ENCODE measurements at regions not wholly inside any gene's neighbourhood (a gene's known extent, or its start where the extent isn't known, plus 50 kb on each side); places are given as distances from the start of the nearest gene placed in this dataset.
A peak's percentile ranks its signal among the peaks of the same experiment; 100 is the strongest.

DNA sequence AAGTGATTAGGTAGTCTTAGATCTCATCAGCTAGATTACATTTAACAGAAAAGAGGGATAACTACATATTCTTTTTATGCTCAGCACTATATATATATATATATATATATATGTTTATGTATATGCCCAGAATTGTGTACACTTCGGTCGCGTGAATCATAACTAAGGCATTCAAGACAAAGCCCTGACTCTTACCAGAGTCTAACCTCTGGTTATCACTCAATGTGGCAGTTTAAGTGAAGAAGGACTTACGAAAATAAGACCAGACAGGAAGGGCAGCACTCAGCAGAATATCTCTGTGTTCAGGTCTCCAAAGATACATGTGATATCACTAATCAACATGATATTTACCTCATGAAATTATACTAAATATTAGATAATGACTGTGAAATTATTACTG, 1326.7 kb downstream of the MRPL39 start:
- Histone ChIP-seq H3K36me3 (no peaks in the 10 kb centered on the region), H3K27me3 (no peaks in the 10 kb centered on the region), H3K4me1 (no peaks in the 10 kb centered on the region), H3K9me3 (no peaks in the 10 kb centered on the region), H3K4me3 (no peak overlapping the region), H3K27ac (no peak overlapping the region)
- DNase-seq (no peak), ATAC-seq (ENCODE audit: low FRiP score in 2 of 2) (no peak)
- TF ChIP-seq, protein P1, sequence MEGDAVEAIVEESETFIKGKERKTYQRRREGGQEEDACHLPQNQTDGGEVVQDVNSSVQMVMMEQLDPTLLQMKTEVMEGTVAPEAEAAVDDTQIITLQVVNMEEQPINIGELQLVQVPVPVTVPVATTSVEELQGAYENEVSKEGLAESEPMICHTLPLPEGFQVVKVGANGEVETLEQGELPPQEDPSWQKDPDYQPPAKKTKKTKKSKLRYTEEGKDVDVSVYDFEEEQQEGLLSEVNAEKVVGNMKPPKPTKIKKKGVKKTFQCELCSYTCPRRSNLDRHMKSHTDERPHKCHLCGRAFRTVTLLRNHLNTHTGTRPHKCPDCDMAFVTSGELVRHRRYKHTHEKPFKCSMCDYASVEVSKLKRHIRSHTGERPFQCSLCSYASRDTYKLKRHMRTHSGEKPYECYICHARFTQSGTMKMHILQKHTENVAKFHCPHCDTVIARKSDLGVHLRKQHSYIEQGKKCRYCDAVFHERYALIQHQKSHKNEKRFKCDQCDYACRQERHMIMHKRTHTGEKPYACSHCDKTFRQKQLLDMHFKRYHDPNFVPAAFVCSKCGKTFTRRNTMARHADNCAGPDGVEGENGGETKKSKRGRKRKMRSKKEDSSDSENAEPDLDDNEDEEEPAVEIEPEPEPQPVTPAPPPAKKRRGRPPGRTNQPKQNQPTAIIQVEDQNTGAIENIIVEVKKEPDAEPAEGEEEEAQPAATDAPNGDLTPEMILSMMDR (IDR thresholded peaks at IDR 0.05) = no peak
- no peak for TF ChIP-seq EP300 (IDR thresholded peaks at IDR 0.05)
- TF ChIP-seq POLR2A (IDR thresholded peaks at IDR 0.05) = no peak
- TF ChIP-seq POLR2AphosphoS5 (IDR thresholded peaks at IDR 0.05) = no peak
- 70 to 72% methylated on average over 4 of the region's 4 CpGs for WGBS, 2 donors

DNA sequence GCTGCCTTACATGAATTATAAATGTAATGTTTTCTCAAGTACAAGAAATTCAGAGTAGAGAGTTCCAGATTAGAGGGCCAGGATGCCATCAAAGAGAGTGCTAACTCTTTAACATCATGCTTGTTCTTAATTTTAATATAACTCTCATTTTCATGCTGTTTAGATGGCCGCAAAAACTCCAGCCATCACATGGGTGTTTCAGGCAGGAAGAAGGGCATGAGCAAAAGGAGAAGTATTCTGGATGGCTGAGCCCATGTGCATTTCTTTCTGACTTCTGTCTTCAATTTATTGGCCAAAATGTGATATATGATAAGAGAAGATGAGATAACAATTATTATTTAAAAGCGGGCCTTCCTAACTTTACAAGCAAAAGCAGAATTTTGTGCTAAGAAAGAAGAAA, 1328.6 kb downstream of the MRPL39 start:
- no peaks in the 10 kb centered on the region for H3K36me3 ChIP-seq
- no peaks in the 10 kb centered on the region for H3K4me1 ChIP-seq
- TF ChIP-seq, protein P1 (IDR thresholded peaks at IDR 0.05) = no peak
- no peak for TF ChIP-seq EP300 (IDR thresholded peaks at IDR 0.05)
- 73 to 74% methylated on average over 2 of the region's 2 CpGs for WGBS, 2 donors
- no peak overlapping the region for H3K27ac ChIP-seq
- ATAC-seq (ENCODE audit: low FRiP score in 2 of 2) (no peak), DNase-seq (no peak)
- H3K4me3 ChIP-seq = no peak overlapping the region
- no peaks in the 10 kb centered on the region for H3K27me3 ChIP-seq
- H3K9me3 ChIP-seq = no peaks in the 10 kb centered on the region

DNA sequence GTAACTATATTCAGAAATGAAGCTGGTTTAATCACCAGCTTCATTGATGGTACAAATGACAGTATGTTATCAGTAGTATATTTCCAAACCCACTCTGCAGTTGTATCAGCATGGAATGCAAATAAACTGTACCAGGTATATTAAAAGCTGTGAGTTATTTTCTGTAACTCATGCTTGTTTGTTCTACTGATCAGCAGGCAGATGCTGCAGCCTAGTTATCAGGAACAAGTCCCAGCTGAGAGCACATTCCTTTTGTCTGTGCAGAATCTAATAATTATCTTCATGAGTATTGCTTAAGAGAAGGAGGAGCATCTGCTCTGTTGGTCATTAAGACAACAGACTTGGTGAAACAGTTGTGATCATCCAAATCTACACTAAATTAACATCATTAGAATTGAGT, 1331.1 kb downstream of the MRPL39 start:
- DNase-seq (no peak), ATAC-seq (ENCODE audit: low FRiP score in 2 of 2) (no peak)
- no peak for TF ChIP-seq POLR2AphosphoS5 (IDR thresholded peaks at IDR 0.05)
- no peak for TF ChIP-seq POLR2A (IDR thresholded peaks at IDR 0.05)
- no peak for TF ChIP-seq EP300 (IDR thresholded peaks at IDR 0.05)
- TF ChIP-seq, protein P1 (IDR thresholded peaks at IDR 0.05) = no peak
- Histone ChIP-seq H3K36me3 (no peaks in the 10 kb centered on the region), H3K4me3 (no peak overlapping the region), H3K27ac (no peak overlapping the region), H3K9me3 (no peaks in the 10 kb centered on the region), H3K27me3 (no peaks in the 10 kb centered on the region), H3K4me1 (no peaks in the 10 kb centered on the region)

DNA sequence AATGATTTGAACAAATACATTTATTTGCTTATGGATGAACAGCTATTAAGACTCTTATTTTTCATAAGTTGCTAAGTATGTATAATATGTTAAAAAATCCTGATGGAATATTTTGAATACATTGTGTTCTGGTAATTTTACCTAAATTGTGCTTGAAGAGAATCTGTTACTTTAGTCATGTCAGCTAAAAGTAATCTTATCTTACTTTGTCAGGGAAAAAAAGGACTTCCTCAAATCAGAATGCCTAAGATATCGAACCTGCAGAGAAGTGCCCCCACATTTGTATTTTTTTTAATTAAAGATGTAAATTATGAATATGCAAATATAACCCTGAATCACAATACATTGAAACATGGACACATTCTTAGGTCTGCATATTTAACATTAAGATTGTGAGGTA, 1331.7 kb downstream of the MRPL39 start:
- no peak for DNase-seq
- Histone ChIP-seq H3K9me3 (no peaks in the 10 kb centered on the region), H3K27ac (no peak overlapping the region), H3K27me3 (no peaks in the 10 kb centered on the region), H3K4me3 (no peak overlapping the region), H3K4me1 (no peaks in the 10 kb centered on the region), H3K36me3 (no peaks in the 10 kb centered on the region)
- WGBS, 2 donors = 26 to 39% methylated on average over 1 of the region's 1 CpG
- ATAC-seq (ENCODE audit: low FRiP score in 2 of 2) = no peak
- no peak for TF ChIP-seq POLR2AphosphoS5 (IDR thresholded peaks at IDR 0.05)
- no peak for TF ChIP-seq POLR2A (IDR thresholded peaks at IDR 0.05)
- TF ChIP-seq EP300 (IDR thresholded peaks at IDR 0.05) = no peak
- TF ChIP-seq, protein P1 (IDR thresholded peaks at IDR 0.05) = no peak

DNA sequence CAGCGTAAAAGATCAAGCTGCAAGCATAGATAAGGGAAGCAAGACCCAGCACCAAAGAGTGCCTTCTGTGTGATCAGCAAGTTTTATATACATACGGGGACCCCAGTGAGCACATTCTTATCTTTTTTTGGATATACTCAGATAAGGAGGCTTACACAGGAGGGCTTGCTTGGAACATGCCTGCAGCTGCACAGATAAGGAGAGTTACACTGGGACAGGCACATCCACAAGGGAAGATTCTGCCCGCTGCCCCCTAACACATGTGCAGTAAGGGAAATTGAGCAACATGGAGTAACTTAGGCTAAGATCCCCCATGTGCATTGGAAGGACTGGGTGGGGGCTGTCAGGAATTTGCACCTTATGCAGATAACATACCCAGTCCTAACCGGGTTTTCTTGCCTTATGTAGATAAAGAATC, 1334.8 kb downstream of the MRPL39 start:
- Histone ChIP-seq H3K4me3 (no peak overlapping the region), H3K27ac (no peak overlapping the region), H3K27me3 (no peaks in the 10 kb centered on the region), H3K9me3 (no peaks in the 10 kb centered on the region), H3K36me3 (no peaks in the 10 kb centered on the region), H3K4me1 (no peaks in the 10 kb centered on the region)
- 16 to 22% methylated on average over 4 of the region's 4 CpGs for WGBS, 2 donors
- DNase-seq (no peak), ATAC-seq (ENCODE audit: low FRiP score in 2 of 2) (peak in 1 of 2 donors; percentile 29)
- TF ChIP-seq, protein P1 (IDR thresholded peaks at IDR 0.05) = no peak
- TF ChIP-seq EP300 (IDR thresholded peaks at IDR 0.05) (no peak), POLR2A (IDR thresholded peaks at IDR 0.05) (no peak), POLR2AphosphoS5 (IDR thresholded peaks at IDR 0.05) (no peak)
